Medulla oblongata (tissue), 1 donor: ENCODE measurements at regions not wholly inside any gene's neighbourhood (a gene's known extent, or its start where the extent isn't known, plus 50 kb on each side); places are given as distances from the start of the nearest gene placed in this dataset.

Source experiments
- DNase-seq: peaks from one replicate; pipeline ENCODE4 v3.0.0-alpha.2; 2015; ENCODE audit errors: extremely low spot score

DNA sequence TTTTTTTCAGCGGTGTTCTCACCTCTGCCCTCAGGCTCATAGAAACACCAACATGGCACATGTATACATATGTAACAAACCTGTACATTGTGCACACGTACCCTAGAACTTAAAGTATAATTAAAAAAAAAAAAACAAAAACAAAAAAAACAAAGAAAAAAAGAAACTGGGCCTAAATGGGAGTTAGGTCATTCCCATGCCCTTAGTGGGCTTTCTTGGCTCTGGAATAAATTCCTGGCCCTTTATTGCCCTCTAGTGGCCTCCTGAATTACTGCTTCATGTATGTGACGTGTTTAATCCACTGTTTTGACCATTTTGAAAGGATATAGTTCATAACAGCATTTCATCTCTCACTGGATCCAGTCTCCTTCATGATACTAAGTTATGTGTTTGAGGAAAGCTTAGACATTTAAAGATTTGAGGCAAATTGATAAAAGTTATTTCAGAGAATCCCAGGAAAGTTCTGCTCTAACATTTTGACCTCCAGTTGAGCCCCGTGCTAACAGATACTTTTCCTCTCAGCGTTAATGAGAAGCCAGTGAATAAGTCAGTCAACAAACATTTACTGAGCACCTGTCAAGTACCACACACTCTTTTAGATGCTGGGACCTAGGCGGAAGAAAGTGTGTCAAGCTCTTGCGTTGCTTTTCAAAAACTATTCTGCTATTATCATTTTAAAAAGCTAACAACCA is 54.7 kb upstream of the SYPL1 start:
- peak; percentile 86 for DNase-seq

DNA sequence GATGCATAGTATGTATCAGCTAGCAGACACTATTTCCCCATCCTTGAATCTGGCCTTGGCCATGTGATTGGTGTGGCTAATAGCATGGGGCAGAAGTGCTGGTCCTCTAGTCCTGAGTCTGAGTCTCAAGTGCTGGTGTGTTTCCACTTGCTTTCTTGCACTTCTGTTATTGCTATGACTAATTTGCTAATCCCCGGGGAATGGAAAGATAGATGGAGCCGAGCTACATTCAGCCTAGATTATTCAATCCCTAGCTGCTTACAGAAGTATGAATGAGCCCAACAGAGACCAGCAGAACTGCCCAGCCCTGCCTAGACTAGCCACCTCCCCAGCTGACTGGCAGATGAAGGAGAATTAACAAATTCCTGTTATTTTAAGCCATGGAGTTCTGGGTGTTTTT is 53.2 kb upstream of the SYPL1 start:
- no peak for DNase-seq

DNA sequence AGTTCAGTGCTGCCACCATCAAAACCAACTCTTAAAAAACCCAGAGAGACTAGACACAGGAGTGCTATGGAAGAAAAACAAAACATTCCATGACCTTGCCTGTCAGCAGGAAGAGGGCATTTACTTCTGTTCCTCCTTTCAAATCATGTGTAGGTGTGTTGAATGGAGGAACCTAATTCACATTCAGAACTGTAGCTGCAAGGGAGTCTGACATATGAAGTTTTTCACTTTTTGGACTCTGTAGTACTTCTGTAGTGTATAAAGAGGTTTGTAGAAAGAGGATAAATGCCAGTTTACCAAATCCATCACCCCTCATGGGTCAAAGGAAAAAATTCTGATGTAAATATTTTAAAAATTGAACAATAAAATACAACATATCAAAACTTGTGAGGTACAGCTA is 51.1 kb upstream of the SYPL1 start:
- no peak for DNase-seq
